Motor neuron (in vitro differentiated cells): ENCODE measurements at regions not wholly inside any gene's neighbourhood (a gene's known extent, or its start where the extent isn't known, plus 50 kb on each side); places are given as distances from the start of the nearest gene placed in this dataset.

Experiments
- ATAC-seq, 8 experiments: fragments of 200-7000 bp; cut with Tn5 transposase; replicated peaks in 6 of 8; 2 replicates each; pipeline ENCODE4 v1.8.0; 2021; ENCODE audit warnings: mild to moderate bottlenecking in 8 of 8, moderate library complexity in 8 of 8
- H3K27ac ChIP-seq, 2 donors: fragments of 250-450 bp; sonication (Bioruptor Pico); 2 replicates each; pipeline ENCODE4 v1.9.0; 2021; ENCODE audit warnings: antibody characterized with exemption in 2 of 2, mild to moderate bottlenecking in 2 of 2, moderate library complexity in 1 of 2
- H3K4me1 ChIP-seq, 2 donors: fragments of 250-450 bp; sonication (Bioruptor Pico); replicated peaks in 1 of 2; 2 replicates each; pipeline ENCODE4 v1.6.1; 2021; ENCODE audit warnings: antibody characterized with exemption in 2 of 2, mild to moderate bottlenecking in 2 of 2, moderate library complexity in 1 of 2
- H3K4me3 ChIP-seq, 5 donors: fragments of 250-450 bp; sonication (Bioruptor Pico); 2 replicates each; pipeline ENCODE4 v1.9.0; 2021; ENCODE audit warnings: antibody characterized with exemption in 5 of 5, mild to moderate bottlenecking in 5 of 5, moderate library complexity in 4 of 5
- WGBS, 10 experiments: fragments of 450-650 bp; shearing (Covaris generic); methylation state at CpG; one replicate each; pipeline ENCODE4 v1.0.0; 2022; 5-methylcytosine and 5-hydroxymethylcytosine counted together
- in situ Hi-C, 9 experiments: fragments of 400-800 bp; cut with MboI; loops; one replicate each; pipeline ENCODE4 v1.15.0; 2021; ENCODE audit warnings: low sequenced_read_pairs in 9 of 9, low pct_unique_long_range_greater_than_20kb in 2 of 9; ENCODE audit not compliant: unreplicated experiment in 9 of 9

- Histone ChIP-seq H3K27ac (no peak overlapping the region), H3K4me1 (peaks cover 0 to 11% of the 10 kb centered on the region in 2 donors), H3K4me3 (no peak overlapping the region)
- in situ Hi-C loops: no loop called here
- WGBS, 10 experiments: 39 to 100% (median 61%) methylated on average over 1 to 5 of the region's 10 CpGs; no CpG with 5 or more reads in 2 of the 10 experiments
- ATAC-seq: peak in 4 of 8 experiments; percentile 23 to 39 (median 28)
Observed at GRCh38 chr20:57934007-57934805, 224.4 kb upstream of the PMEPA1 start.

GRCh38 chr20:57932227-57932864, 222.5 kb upstream of the PMEPA1 start:
- in situ Hi-C loops: no loop called here
- 50 to 80% (median 67%) methylated on average over 1 to 6 of the region's 17 CpGs; no CpG with 5 or more reads in 3 of the 10 experiments for WGBS, 10 experiments
- no peak for ATAC-seq
- Histone ChIP-seq H3K4me1 (peaks cover 0 to 5% of the 10 kb centered on the region in 2 donors), H3K4me3 (no peak overlapping the region), H3K27ac (no peak overlapping the region)

DNA sequence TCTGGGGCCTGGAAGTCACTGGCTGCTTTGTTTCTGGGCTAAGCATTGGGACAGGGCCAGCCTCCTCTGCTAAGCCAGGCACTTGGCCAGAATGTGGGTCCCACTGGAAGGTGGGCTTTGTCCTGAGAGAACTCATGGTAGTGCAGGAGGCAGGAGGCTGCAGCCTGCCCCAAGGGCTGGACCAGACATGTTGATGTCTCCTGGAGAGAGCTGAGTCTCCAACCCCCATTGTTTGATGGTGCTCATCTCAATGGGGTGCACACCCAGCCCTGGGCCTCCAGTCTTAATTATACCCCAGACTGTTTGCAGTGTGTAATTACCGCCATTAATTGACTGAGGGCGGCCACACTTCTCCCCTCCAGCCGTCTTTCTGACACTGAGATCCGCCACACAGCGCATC, 220.5 kb upstream of the PMEPA1 start:
- Histone ChIP-seq H3K4me1 (peaks cover 0 to 5% of the 10 kb centered on the region in 2 donors), H3K4me3 (no peak overlapping the region), H3K27ac (no peak overlapping the region)
- in situ Hi-C loops: no loop called here
- 60 to 100% (median 88%) methylated on average over 1 to 5 of the region's 5 CpGs; no CpG with 5 or more reads in 7 of the 10 experiments for WGBS, 10 experiments
- ATAC-seq: peak in 5 of 8 experiments; percentile 38 to 81 (median 44)

DNA sequence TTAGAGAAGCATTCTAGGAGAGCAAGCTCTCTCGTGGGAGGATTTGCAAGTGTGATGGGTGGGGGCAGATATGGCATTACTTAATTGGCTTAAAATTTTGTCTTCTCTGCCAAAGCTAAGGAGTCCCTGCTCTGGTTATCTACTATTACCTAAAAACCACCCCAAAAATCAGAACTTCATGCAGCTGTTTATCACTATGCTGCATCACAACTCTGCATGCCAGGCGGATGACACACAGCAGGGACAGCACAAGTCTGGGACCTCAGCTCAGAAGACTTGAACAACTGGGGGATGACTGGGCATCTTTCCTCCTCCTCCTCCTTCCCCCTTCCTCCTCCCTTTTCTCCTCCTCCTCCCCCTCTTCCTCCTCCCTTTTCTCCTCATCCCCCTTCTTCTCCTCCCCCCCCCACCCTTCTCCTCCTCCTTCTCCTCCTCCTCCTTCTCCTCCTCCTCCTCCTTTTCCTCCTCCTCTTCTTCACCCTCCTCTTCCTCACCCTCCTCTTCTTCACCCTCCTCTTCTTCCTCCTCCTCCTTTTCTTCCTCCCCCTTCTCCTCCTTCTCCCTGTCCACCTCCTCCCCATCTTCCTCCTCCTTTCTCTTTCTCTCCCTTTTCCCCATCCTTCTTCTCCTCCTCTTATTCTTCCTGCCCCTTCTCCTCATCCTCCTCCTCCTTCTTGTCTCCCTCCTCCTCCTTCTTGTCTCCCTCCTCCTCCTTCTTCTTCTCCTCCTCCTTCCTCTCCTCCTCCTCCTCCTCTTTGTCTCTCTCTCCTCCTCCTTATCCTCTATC, 218.6 kb upstream of the PMEPA1 start:
- WGBS, 10 experiments: 0 to 73% (median 33%) methylated on average over 1 to 2 of the region's 2 CpGs; no CpG with 5 or more reads in 3 of the 10 experiments
- no peak overlapping the region for H3K4me3 ChIP-seq
- in situ Hi-C loops: no loop called here
- H3K4me1 ChIP-seq: peaks cover 0 to 7% of the 10 kb centered on the region in 2 donors
- peak in 2 of 8 experiments; percentile 31 to 41 for ATAC-seq
- no peak overlapping the region for H3K27ac ChIP-seq

DNA sequence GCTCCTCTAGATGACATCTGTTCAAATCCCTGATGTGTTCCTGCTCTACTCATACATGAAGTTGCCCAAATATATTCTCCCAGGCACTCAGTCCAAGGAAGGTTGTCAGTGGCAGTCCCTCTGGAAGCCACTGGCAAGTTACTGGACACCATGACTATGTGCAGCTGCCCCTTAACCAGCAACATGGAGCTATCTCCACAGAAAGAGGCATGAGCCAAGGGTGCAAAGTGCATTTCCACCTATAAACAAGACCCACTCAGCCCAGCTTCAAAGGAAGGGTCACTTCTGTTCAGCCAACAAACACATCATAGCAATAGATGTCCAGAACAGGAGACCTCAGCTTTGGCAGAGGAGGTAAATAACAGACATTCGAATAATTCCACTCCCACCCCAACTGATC, 217.6 kb upstream of the PMEPA1 start:
- 80 to 86% (median 80%) methylated on average over 1 of the region's 1 CpG; no CpG with 5 or more reads in 7 of the 10 experiments for WGBS, 10 experiments
- in situ Hi-C loops: no loop called here
- Histone ChIP-seq H3K4me3 (no peak overlapping the region), H3K27ac (no peak overlapping the region), H3K4me1 (peaks cover 3 to 15% of the 10 kb centered on the region in 2 donors)
- no peak for ATAC-seq

GRCh38 chr20:57922706-57923105, 212.9 kb upstream of the PMEPA1 start:
- in situ Hi-C loops: no loop called here
- Histone ChIP-seq H3K27ac (no peak overlapping the region), H3K4me3 (no peak overlapping the region), H3K4me1 (peaks cover 3 to 13% of the 10 kb centered on the region in 2 donors)
- ATAC-seq: peak in 4 of 8 experiments; percentile 43 to 91 (median 54)
- 0 to 80% (median 53%) methylated on average over 1 to 10 of the region's 10 CpGs; no CpG with 5 or more reads in 4 of the 10 experiments for WGBS, 10 experiments

- no peak overlapping the region for H3K27ac ChIP-seq
- WGBS, 10 experiments: 80 to 100% methylated on average over 1 to 2 of the region's 4 CpGs; no CpG with 5 or more reads in 8 of the 10 experiments
- H3K4me1 ChIP-seq: peaks cover 3 to 13% of the 10 kb centered on the region in 2 donors
- no peak overlapping the region for H3K4me3 ChIP-seq
- peak in 3 of 8 experiments; percentile 25 to 44 (median 29) for ATAC-seq
- in situ Hi-C loops: no loop called here
Observed at GRCh38 chr20:57922083-57922482, 212.3 kb upstream of the PMEPA1 start.

DNA sequence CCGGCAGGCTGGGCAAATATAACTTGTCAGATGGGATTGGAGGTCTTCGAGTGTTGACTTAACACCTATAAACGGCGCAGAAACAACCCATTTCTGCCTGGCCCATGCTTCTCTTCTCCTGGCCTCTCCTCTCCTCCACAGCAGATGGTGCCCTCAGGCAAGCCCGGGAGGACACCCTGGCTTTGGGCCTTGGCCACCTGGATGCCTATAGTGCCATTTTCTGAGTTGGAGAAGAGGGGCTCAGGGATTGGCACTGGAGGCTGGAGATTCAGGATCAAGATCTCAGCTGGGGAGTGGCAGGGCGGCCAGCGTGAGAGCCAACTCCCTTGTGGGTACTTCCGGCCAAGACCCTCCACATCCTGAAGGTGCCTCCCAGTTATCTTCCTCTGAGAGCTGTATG, 211.9 kb upstream of the PMEPA1 start:
- peak in 1 of 8 experiments; percentile 26 for ATAC-seq
- no peak overlapping the region for H3K27ac ChIP-seq
- H3K4me3 ChIP-seq: no peak overlapping the region
- H3K4me1 ChIP-seq: peaks cover 3 to 13% of the 10 kb centered on the region in 2 donors
- in situ Hi-C loops: no loop called here
- WGBS, 10 experiments: 20 to 100% (median 83%) methylated on average over 1 to 4 of the region's 8 CpGs; no CpG with 5 or more reads in 3 of the 10 experiments

GRCh38 chr20:57920971-57921370, 211.2 kb upstream of the PMEPA1 start:
- Histone ChIP-seq H3K27ac (no peak overlapping the region), H3K4me1 (peaks cover 3 to 13% of the 10 kb centered on the region in 2 donors), H3K4me3 (no peak overlapping the region)
- no peak for ATAC-seq
- 14 to 94% (median 71%) methylated on average over 1 to 6 of the region's 6 CpGs; no CpG with 5 or more reads in 6 of the 10 experiments for WGBS, 10 experiments
- in situ Hi-C loops: no loop called here

DNA sequence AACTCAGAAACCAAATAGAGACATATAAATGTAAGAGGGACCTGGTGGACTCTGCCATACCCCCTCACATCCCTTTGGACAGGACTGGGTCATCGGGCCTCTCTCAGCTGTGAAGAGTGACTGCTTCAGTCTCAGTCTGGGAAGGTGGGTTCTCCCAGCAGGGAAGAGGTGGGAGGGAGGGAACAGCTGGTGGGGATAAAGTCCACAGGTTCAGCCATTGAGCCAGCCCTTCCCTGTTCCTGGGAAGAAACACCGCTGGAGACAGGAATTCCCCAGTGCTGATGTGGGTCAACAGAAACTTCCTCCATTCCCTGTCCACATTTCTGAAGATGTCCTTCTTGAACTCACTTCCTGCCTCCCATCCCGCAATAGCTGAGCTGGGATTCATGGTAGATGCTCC, 209.2 kb upstream of the PMEPA1 start:
- no peak for ATAC-seq
- WGBS, 10 experiments: 50 to 100% (median 80%) methylated on average over 1 to 2 of the region's 3 CpGs; no CpG with 5 or more reads in 4 of the 10 experiments
- in situ Hi-C loops: no loop called here
- Histone ChIP-seq H3K4me1 (peaks cover 3 to 13% of the 10 kb centered on the region in 2 donors), H3K4me3 (no peak overlapping the region), H3K27ac (no peak overlapping the region)

GRCh38 chr20:57918551-57918950, 208.7 kb upstream of the PMEPA1 start:
- ATAC-seq: no peak
- 33 to 90% (median 68%) methylated on average over 1 to 4 of the region's 4 CpGs; no CpG with 5 or more reads in 2 of the 10 experiments for WGBS, 10 experiments
- H3K27ac ChIP-seq: no peak overlapping the region

DNA sequence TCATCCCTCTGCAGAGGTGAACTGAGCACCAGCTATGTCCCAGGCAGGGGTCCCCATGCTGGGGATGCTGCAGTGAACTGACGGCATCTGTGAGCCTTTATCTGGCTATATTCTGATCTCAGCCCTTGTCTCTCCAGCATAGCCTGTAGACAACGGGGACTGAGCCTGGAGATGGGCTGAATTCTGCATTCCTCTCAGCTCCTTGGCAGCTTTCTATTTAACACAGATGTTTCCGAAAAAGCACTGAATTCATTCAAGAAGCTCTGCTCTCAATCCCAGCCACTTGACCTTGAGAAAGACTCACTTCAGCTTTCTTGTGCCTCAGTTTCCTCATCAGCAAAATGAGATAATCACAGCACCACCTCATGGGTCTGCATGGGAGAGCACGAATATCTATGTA, 204.4 kb upstream of the PMEPA1 start:
- 40 to 100% (median 80%) methylated on average over 1 to 2 of the region's 4 CpGs; no CpG with 5 or more reads in 1 of the 10 experiments for WGBS, 10 experiments
- in situ Hi-C loops: no loop called here

More at GRCh38 chr20:57918551-57918950, 208.7 kb upstream of the PMEPA1 start:
- Histone ChIP-seq H3K4me3 (no peak overlapping the region), H3K4me1 (peaks cover 3 to 13% of the 10 kb centered on the region in 2 donors)
- in situ Hi-C loops: no loop called here

More for the DNA sequence above, 204.4 kb upstream of the PMEPA1 start:
- H3K4me3 ChIP-seq: no peak overlapping the region
- no peak overlapping the region for H3K27ac ChIP-seq
- peaks cover 0 to 4% of the 10 kb centered on the region in 2 donors for H3K4me1 ChIP-seq
- no peak for ATAC-seq
